SK-N-MC (cell line): ENCODE measurements at regions not wholly inside any gene's neighbourhood (a gene's known extent, or its start where the extent isn't known, plus 50 kb on each side); places are given as distances from the start of the nearest gene placed in this dataset.

Experiments
- DNase-seq: peaks from one replicate; pipeline ENCODE4 v3.0.0-alpha.2; 2011; ENCODE audit warnings: low read depth, low spot score
- H3K27ac ChIP-seq: fragments of 200-600 bp; sonication (generic); 2 replicates; pipeline ENCODE4 v1.5.1; 2016; ENCODE audit warnings: mixed run types
- H3K36me3 ChIP-seq: fragments of 200-600 bp; sonication (generic); 2 replicates; pipeline ENCODE4 v1.6.1; 2017; ENCODE audit warnings: antibody characterized with exemption, low read length, mixed read lengths; ENCODE audit not compliant: insufficient read depth
- H3K4me3 ChIP-seq: fragments of 200-600 bp; sonication (generic); 2 replicates; pipeline ENCODE4 v1.5.1; 2016
- H3K9ac ChIP-seq: fragments of 200-600 bp; sonication (generic); 2 replicates; pipeline ENCODE4 v1.8.0; 2017; ENCODE audit warnings: mixed run types, mixed read lengths; ENCODE audit not compliant: insufficient read length
- H3K9me3 ChIP-seq: fragments of 200-600 bp; sonication (generic); 2 replicates; pipeline ENCODE4 v1.6.1; 2017; ENCODE audit warnings: low read depth, mild to moderate bottlenecking, antibody characterized with exemption, low read length, moderate library complexity, mixed read lengths
- EZH2 ChIP-seq: fragments of 200-600 bp; sonication (generic); IDR thresholded peaks from one replicate; pipeline ENCODE4 v1.6.1; 2017; ENCODE audit warnings: antibody characterized with exemption
- FOXP2 ChIP-seq: optimal IDR thresholded peaks from 2 replicates; pipeline ENCODE3; 2011; ENCODE audit warnings: mild to moderate bottlenecking, moderate library complexity; ENCODE audit not compliant: insufficient read depth; ENCODE audit errors: extremely low read length, control extremely low read depth
- POLR2AphosphoS5 ChIP-seq: IDR thresholded peaks from 2 replicates; pipeline ENCODE4 v1.6.1; 2012; ENCODE audit warnings: mild to moderate bottlenecking, low read depth, low read length, borderline replicate concordance

DNA sequence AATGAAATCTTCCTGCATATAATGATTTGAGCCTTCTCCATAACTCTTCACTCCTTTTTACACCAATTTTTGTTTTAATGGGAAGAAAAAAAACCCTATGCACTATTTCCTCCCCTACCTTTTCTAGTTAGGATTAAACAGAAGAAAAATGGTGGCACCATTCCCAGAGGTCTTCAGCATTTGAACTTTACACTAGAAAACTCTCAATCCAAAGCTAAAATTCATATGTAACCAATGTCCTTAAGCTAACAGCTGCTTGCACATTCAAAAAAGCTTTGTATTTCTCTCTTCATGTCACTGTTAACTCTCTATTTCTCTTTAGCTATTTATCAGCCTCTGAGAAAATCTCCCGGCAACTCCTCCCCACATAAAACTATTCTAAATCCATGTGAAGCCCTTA, 90.3 kb upstream of the UBL3 start:
- Histone ChIP-seq H3K9me3 (no peaks in the 10 kb centered on the region), H3K4me3 (no peak overlapping the region), H3K36me3 (no peaks in the 10 kb centered on the region), H3K9ac (no peak overlapping the region), H3K27ac (no peak overlapping the region)
- DNase-seq = no peak
- TF ChIP-seq POLR2AphosphoS5 (no peak), EZH2 (no peak)

DNA sequence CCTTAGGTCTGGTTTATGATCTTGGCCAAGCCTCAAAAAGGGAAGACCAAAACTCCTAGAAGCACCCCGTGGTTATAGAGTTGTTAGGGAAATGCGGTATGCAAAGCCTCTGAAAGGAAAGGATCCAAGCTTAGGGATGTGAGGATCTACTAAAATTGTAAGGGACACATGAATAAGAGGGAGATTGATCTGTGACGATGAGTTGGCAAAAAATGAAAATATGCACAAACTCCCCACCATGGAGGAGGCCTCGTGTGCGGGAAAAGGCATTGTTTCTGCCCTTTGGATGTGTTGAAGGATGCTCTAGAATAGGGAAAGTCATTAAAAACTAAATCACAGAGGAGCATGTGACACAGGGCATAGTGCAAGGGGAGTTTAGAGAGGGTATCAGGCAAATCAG, 88.7 kb upstream of the UBL3 start:
- Histone ChIP-seq H3K27ac (no peak overlapping the region), H3K9me3 (no peaks in the 10 kb centered on the region), H3K4me3 (no peak overlapping the region), H3K9ac (no peak overlapping the region), H3K36me3 (no peaks in the 10 kb centered on the region)
- TF ChIP-seq EZH2 (no peak), FOXP2 (no peak), POLR2AphosphoS5 (no peak)
- DNase-seq = no peak

DNA sequence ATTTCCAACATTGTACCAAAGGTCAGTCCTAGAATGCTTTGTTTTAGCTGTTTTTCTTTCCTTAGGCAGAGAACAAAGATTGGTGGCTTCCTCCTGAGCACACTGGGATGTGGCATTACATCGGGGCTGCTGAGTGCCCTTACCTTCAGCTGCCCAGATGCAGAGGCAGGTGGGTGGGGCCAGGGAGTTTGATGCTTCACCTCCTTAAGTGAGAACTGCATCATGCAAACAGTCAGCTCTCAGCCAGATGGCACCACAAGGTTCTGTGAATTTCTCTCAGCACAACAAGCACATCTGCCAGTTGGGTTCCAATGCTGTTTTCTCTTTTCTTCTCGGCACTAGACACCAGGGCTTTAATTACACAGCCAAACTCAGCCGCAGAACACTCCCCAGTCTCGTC, 87.4 kb upstream of the UBL3 start:
- no peak overlapping the region for H3K27ac ChIP-seq
- no peaks in the 10 kb centered on the region for H3K36me3 ChIP-seq
- no peak overlapping the region for H3K9ac ChIP-seq
- no peak overlapping the region for H3K4me3 ChIP-seq
- H3K9me3 ChIP-seq = no peaks in the 10 kb centered on the region
- no peak for DNase-seq
- TF ChIP-seq FOXP2 = no peak
- no peak for TF ChIP-seq POLR2AphosphoS5
- TF ChIP-seq EZH2 = no peak

GRCh38 chr13:29937379-29937778, 87.0 kb upstream of the UBL3 start:
- Histone ChIP-seq H3K27ac (no peak overlapping the region), H3K36me3 (no peaks in the 10 kb centered on the region), H3K9me3 (no peaks in the 10 kb centered on the region), H3K4me3 (no peak overlapping the region), H3K9ac (no peak overlapping the region)
- no peak for DNase-seq
- TF ChIP-seq FOXP2 (no peak), EZH2 (no peak), POLR2AphosphoS5 (no peak)

DNA sequence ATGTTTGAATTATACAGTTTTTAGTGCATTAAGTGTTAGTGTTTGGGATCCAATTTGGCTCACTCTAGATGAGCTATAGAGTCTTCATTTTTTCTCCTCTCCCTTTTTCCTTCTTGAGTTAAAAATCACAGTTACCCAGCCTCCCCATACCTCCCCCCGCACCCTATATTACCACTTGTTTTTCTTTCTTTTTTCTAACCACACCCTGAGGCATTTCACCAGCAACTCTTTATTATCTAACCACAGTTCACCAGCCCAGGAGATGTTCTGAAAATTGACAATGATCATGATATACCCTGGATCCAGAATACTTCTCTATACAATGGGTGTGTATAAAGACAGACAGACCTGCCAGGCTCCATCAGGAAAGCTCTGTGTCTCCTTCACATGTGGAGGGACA, 86.5 kb upstream of the UBL3 start:
- Histone ChIP-seq H3K9ac (no peak overlapping the region), H3K4me3 (no peak overlapping the region), H3K9me3 (no peaks in the 10 kb centered on the region), H3K27ac (no peak overlapping the region), H3K36me3 (no peaks in the 10 kb centered on the region)
- no peak for TF ChIP-seq POLR2AphosphoS5
- TF ChIP-seq FOXP2 = no peak
- TF ChIP-seq EZH2 = no peak
- DNase-seq = no peak

GRCh38 chr13:29936051-29936813, 85.8 kb upstream of the UBL3 start:
- Histone ChIP-seq H3K27ac (no peak overlapping the region), H3K4me3 (no peak overlapping the region), H3K36me3 (no peaks in the 10 kb centered on the region), H3K9ac (no peak overlapping the region), H3K9me3 (no peaks in the 10 kb centered on the region)
- TF ChIP-seq EZH2 (no peak), POLR2AphosphoS5 (no peak), FOXP2 (no peak)
- no peak for DNase-seq

GRCh38 chr13:29935309-29935981, 85.0 kb upstream of the UBL3 start:
- no peak for DNase-seq
- H3K9ac ChIP-seq = no peak overlapping the region
- no peak for TF ChIP-seq FOXP2
- no peak for TF ChIP-seq EZH2
- TF ChIP-seq POLR2AphosphoS5 = no peak
- no peak overlapping the region for H3K27ac ChIP-seq
- H3K36me3 ChIP-seq = no peaks in the 10 kb centered on the region
- no peak overlapping the region for H3K4me3 ChIP-seq
- no peaks in the 10 kb centered on the region for H3K9me3 ChIP-seq

- Histone ChIP-seq H3K27ac (no peak overlapping the region), H3K36me3 (no peaks in the 10 kb centered on the region), H3K9ac (no peak overlapping the region), H3K4me3 (no peak overlapping the region), H3K9me3 (no peaks in the 10 kb centered on the region)
- DNase-seq = no peak
- TF ChIP-seq EZH2 = no peak
- no peak for TF ChIP-seq FOXP2
- TF ChIP-seq POLR2AphosphoS5 = no peak
Observed at GRCh38 chr13:29934531-29935308, 84.3 kb upstream of the UBL3 start.

DNA sequence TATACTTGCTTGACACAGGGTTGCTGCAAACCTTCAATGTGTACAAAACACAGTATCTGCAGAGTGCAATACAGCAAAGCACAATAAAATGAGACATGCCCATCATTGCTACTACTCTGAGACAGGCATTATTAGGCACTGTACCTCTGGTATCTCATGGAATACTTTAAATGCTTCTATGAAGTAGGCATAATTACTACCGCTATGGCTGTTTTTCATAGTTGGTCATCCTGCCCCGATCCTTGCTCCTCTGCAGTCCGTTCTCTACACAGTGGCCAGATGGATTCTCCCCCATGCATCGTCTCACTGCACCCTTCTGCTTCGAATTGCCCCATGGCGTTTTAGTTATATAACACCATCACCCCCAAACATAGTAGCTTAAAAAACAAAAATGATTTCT, 83.0 kb upstream of the UBL3 start:
- H3K4me3 ChIP-seq = no peak overlapping the region
- no peaks in the 10 kb centered on the region for H3K9me3 ChIP-seq
- H3K27ac ChIP-seq = no peak overlapping the region
- no peak overlapping the region for H3K9ac ChIP-seq
- no peaks in the 10 kb centered on the region for H3K36me3 ChIP-seq
- TF ChIP-seq POLR2AphosphoS5 (no peak), FOXP2 (no peak), EZH2 (no peak)
- no peak for DNase-seq
